Panc1 (cell line): ENCODE measurements at regions not wholly inside any gene's neighbourhood (a gene's known extent, or its start where the extent isn't known, plus 50 kb on each side); places are given as distances from the start of the nearest gene placed in this dataset.

Source experiments
- ATAC-seq: fragments of 200-7000 bp; cut with Tn5 transposase; 2 replicates; pipeline ENCODE4 v1.9.1; 2020; ENCODE audit warnings: mild to moderate bottlenecking, moderate library complexity
- BruUV-seq: library from RNA; stranded (reverse); fragments of 400-500 nt; replicated peaks from 2 replicates; lab custom pipeline; 2021; lab: Mats Ljungman, UMichigan
- CTCF ChIA-PET: fragments of 300-600 bp; sonication (Branson Sonifier 250); formaldehyde crosslinking; loops from one replicate; lab custom pipeline; 2022; ENCODE audit warnings: antibody characterized with exemption; lab: Charles Lee
- POLR2A ChIA-PET: fragments of 300-600 bp; sonication (Branson Sonifier 250); formaldehyde crosslinking; loops from one replicate; lab custom pipeline; 2022; ENCODE audit warnings: antibody characterized with exemption; lab: Charles Lee
- DNase-seq: peaks from one replicate; pipeline ENCODE4 v3.0.0-alpha.2; 2010; ENCODE audit warnings: low read depth, low spot score
- H3K27ac ChIP-seq: 2 replicates; pipeline ENCODE4 v1.5.1; 2011; ENCODE audit warnings: mild to moderate bottlenecking, low read length, inconsistent platforms
- H3K27me3 ChIP-seq: fragments of 200-500 bp; sonication (Bioruptor generic); 2 replicates; pipeline ENCODE4 v1.6.0; 2014; ENCODE audit warnings: low read length, inconsistent platforms; ENCODE audit not compliant: control insufficient read depth, insufficient read depth
- H3K36me3 ChIP-seq: fragments of 200-500 bp; sonication (Bioruptor generic); 2 replicates; pipeline ENCODE4 v1.5.1; 2014; ENCODE audit warnings: inconsistent platforms, mild to moderate bottlenecking, low read length, moderate library complexity; ENCODE audit not compliant: control insufficient read depth, insufficient read depth
- H3K4me1 ChIP-seq: 2 replicates; pipeline ENCODE4 v1.5.1; 2011; ENCODE audit warnings: inconsistent platforms, mild to moderate bottlenecking, low read length, moderate library complexity; ENCODE audit not compliant: control insufficient read depth, insufficient read depth
- H3K4me3 ChIP-seq, 2 experiments: 2 replicates each; pipeline ENCODE4 v1.5.1; 2011 to 2012; ENCODE audit warnings: low read depth in 2 of 2, low read length in 2 of 2, mild to moderate bottlenecking in 2 of 2, inconsistent platforms in 1 of 2, moderate library complexity in 1 of 2
- H3K9me3 ChIP-seq: fragments of 200-500 bp; sonication (Bioruptor generic); 2 replicates; pipeline ENCODE4 v1.5.1; 2014; ENCODE audit warnings: low read depth, mild to moderate bottlenecking, inconsistent platforms, low read length, moderate library complexity; ENCODE audit not compliant: control insufficient read depth, insufficient read depth
- POLR2AphosphoS5 ChIP-seq: IDR thresholded peaks from 2 replicates; pipeline ENCODE4 v1.6.1; 2012; ENCODE audit warnings: mild to moderate bottlenecking, low read depth, low read length, moderate library complexity
- REST ChIP-seq, 2 experiments: IDR thresholded peaks; 2 replicates each; pipeline ENCODE4 v1.6.1; 2011 to 2012; ENCODE audit warnings: low read depth in 2 of 2, control low read depth in 1 of 2, low read length in 1 of 2, mild to moderate bottlenecking in 1 of 2, moderate library complexity in 1 of 2; ENCODE audit not compliant: insufficient read depth in 1 of 2
- SIN3A ChIP-seq: IDR thresholded peaks from 2 replicates; pipeline ENCODE4 v1.6.1; 2012; ENCODE audit warnings: low read depth, mild to moderate bottlenecking, low read length, moderate library complexity, borderline replicate concordance; ENCODE audit not compliant: insufficient read depth
- TCF7L2 ChIP-seq: IDR thresholded peaks from 2 replicates; pipeline ENCODE4 v1.6.1; 2011; ENCODE audit warnings: mild to moderate bottlenecking, low read depth, low read length, inconsistent platforms
- in situ Hi-C: cut with HindIII; loops from 2 replicates; pipeline ENCODE4 v1.10.0; 2016; ENCODE audit warnings: low sequenced_read_pairs, low pct_unique_long_range_greater_than_20kb
- intact Hi-C: fragments of 100-400 bp; cut with micrococcal nuclease; formaldehyde crosslinking; loops from one replicate; pipeline ENCODE4 v1.10.0; 2022; ENCODE audit not compliant: unreplicated experiment
- TF ChIP-seq, protein P1 (sequence below): fragments of 450-650 bp; IDR thresholded peaks from 2 replicates; pipeline ENCODE4 v1.5.1; 2017; ENCODE audit warnings: mild to moderate bottlenecking

DNA sequence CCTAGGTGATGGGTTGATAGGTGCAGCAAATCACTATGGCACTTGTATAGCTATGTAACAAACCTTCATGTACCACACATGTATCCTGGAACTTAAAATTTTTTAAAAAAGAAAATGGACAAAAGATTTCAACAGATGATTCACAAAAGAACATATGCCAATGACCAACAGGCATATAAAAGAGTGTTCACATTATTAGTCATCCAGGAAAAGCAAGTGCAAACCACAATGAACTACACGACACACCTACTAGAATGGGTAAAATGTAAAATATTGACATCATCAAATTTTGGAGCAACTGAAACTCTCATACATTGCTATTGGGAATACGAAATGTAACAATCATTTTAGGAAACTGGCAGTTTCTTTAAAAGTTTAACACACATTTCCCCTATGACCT, 109.9 kb downstream of the YIPF5 start:
- BruUV-seq, result no TSS peak
- no peak overlapping the region for H3K27ac ChIP-seq
- TF ChIP-seq POLR2AphosphoS5 (no peak), SIN3A (no peak), REST (IDR thresholded peaks at IDR 0.05; ENCODE audit: insufficient read depth in 1 of 2, low read depth in 2 of 2, low read length in 1 of 2) (no peak), TCF7L2 (no peak)
- TF ChIP-seq, protein P1, sequence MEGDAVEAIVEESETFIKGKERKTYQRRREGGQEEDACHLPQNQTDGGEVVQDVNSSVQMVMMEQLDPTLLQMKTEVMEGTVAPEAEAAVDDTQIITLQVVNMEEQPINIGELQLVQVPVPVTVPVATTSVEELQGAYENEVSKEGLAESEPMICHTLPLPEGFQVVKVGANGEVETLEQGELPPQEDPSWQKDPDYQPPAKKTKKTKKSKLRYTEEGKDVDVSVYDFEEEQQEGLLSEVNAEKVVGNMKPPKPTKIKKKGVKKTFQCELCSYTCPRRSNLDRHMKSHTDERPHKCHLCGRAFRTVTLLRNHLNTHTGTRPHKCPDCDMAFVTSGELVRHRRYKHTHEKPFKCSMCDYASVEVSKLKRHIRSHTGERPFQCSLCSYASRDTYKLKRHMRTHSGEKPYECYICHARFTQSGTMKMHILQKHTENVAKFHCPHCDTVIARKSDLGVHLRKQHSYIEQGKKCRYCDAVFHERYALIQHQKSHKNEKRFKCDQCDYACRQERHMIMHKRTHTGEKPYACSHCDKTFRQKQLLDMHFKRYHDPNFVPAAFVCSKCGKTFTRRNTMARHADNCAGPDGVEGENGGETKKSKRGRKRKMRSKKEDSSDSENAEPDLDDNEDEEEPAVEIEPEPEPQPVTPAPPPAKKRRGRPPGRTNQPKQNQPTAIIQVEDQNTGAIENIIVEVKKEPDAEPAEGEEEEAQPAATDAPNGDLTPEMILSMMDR, result no peak
- H3K4me1 ChIP-seq, result no peaks in the 10 kb centered on the region
- DNase-seq, result no peak
- in situ Hi-C loops, result no loop called here
- H3K9me3 ChIP-seq, result no peaks in the 10 kb centered on the region
- intact Hi-C loops, result no loop called here
- ChIA-PET CTCF (no interaction called here), POLR2A (no interaction called here)
- H3K4me3 ChIP-seq, result no peak overlapping the region
- ATAC-seq, result no peak
- no peaks in the 10 kb centered on the region for H3K27me3 ChIP-seq
- H3K36me3 ChIP-seq, result no peaks in the 10 kb centered on the region

DNA sequence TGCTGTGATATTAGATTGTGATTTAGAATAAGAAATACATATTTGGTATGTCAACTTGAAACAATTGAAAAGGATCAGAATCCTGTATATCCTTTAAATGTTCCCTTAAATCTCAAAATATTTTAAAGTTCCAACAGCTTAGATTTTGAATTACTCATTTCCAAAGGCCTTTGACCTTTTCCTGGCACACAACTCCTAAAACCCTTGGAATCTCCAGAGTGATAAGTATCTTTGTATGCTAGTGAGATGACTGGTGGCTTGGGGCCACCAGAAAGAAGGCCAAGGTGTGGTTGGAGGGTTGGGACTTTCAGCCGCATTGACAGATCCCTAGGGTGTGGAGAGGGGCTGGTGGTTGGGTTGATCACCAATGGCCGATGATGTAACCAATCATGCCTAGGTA, 104.7 kb downstream of the YIPF5 start:
- no peak for ATAC-seq
- Histone ChIP-seq H3K9me3 (no peaks in the 10 kb centered on the region), H3K27me3 (no peaks in the 10 kb centered on the region), H3K36me3 (no peaks in the 10 kb centered on the region), H3K4me1 (no peaks in the 10 kb centered on the region), H3K4me3 (no peak overlapping the region), H3K27ac (no peak overlapping the region)
- BruUV-seq, result no TSS peak
- intact Hi-C loops (no loop called here), in situ Hi-C loops (no loop called here)
- CTCF ChIA-PET, result no interaction called here
- TF ChIP-seq POLR2AphosphoS5, result no peak
- TF ChIP-seq SIN3A, result no peak
- no peak for TF ChIP-seq REST (IDR thresholded peaks at IDR 0.05; ENCODE audit: insufficient read depth in 1 of 2, low read depth in 2 of 2, low read length in 1 of 2)
- TF ChIP-seq, protein P1, result no peak
- TF ChIP-seq TCF7L2, result no peak
- POLR2A ChIA-PET, result no interaction called here
- no peak for DNase-seq
